ENCODE measurements at regions not wholly inside any gene's neighbourhood (a gene's known extent, or its start where the extent isn't known, plus 50 kb on each side); places are given as distances from the start of the nearest gene placed in this dataset.

GRCh38 chr15:46315434-46315833, 680.6 kb downstream of the SQOR start:
- DNase-seq (ENCODE audit: low spot score) = no peak

GRCh38 chr15:46316024-46316423, 681.2 kb downstream of the SQOR start:
- no peak for DNase-seq (ENCODE audit: low spot score)

GRCh38 chr15:46317029-46317428, 682.2 kb downstream of the SQOR start:
- no peak for DNase-seq (ENCODE audit: low spot score)

GRCh38 chr15:46322753-46323152, 687.9 kb downstream of the SQOR start:
- DNase-seq (ENCODE audit: low spot score) = no peak

- no peak for DNase-seq (ENCODE audit: low spot score)
Measured at GRCh38 chr15:46326173-46326572, 691.3 kb downstream of the SQOR start.

- no peak for DNase-seq (ENCODE audit: low spot score)
Measured at GRCh38 chr15:46328821-46329220, 694.0 kb downstream of the SQOR start.

GRCh38 chr15:46329876-46330275, 695.0 kb downstream of the SQOR start:
- no peak for DNase-seq (ENCODE audit: low spot score)

- DNase-seq (ENCODE audit: low spot score) = no peak
Measured at GRCh38 chr15:46331546-46331945, 696.7 kb downstream of the SQOR start.

- no peak for DNase-seq (ENCODE audit: low spot score)
Measured at GRCh38 chr15:46343196-46343935, 708.5 kb downstream of the SQOR start.

GRCh38 chr15:46344115-46344724, 709.4 kb downstream of the SQOR start:
- DNase-seq (ENCODE audit: low spot score) = no peak

GRCh38 chr15:46344915-46345314, 710.1 kb downstream of the SQOR start:
- no peak for DNase-seq (ENCODE audit: low spot score)

- no peak for DNase-seq (ENCODE audit: low spot score)
Measured at GRCh38 chr15:46354443-46354842, 719.6 kb downstream of the SQOR start.

GRCh38 chr15:46365572-46365971, 730.7 kb downstream of the SQOR start:
- DNase-seq (ENCODE audit: low spot score) = peak; percentile 2

- DNase-seq (ENCODE audit: low spot score) = no peak
Measured at GRCh38 chr15:46366360-46367007, 731.7 kb downstream of the SQOR start.

- no peak for DNase-seq (ENCODE audit: low spot score)
Measured at GRCh38 chr15:46383978-46384377, 749.1 kb downstream of the SQOR start.

- DNase-seq (ENCODE audit: low spot score) = no peak
Measured at GRCh38 chr15:46386356-46386755, 751.5 kb downstream of the SQOR start.

GRCh38 chr15:46389739-46390138, 754.9 kb downstream of the SQOR start:
- DNase-seq (ENCODE audit: low spot score) = no peak

- no peak for DNase-seq (ENCODE audit: low spot score)
Measured at GRCh38 chr15:46394463-46394862, 759.6 kb downstream of the SQOR start.

- DNase-seq (ENCODE audit: low spot score) = no peak
Measured at GRCh38 chr15:46408312-46408711, 773.5 kb downstream of the SQOR start.

- DNase-seq (ENCODE audit: low spot score) = no peak
Measured at GRCh38 chr15:46409841-46410301, 775.0 kb downstream of the SQOR start.

- DNase-seq (ENCODE audit: low spot score) = no peak
Measured at GRCh38 chr15:46410705-46411104, 775.9 kb downstream of the SQOR start.

- no peak for DNase-seq (ENCODE audit: low spot score)
Measured at GRCh38 chr15:46411900-46412299, 777.1 kb downstream of the SQOR start.

GRCh38 chr15:46413799-46414198, 779.0 kb downstream of the SQOR start:
- no peak for DNase-seq (ENCODE audit: low spot score)

Measured in AG08396 (cell line).